Endothelial cell of umbilical vein (primary cell): ENCODE measurements at regions not wholly inside any gene's neighbourhood (a gene's known extent, or its start where the extent isn't known, plus 50 kb on each side); places are given as distances from the start of the nearest gene placed in this dataset.

Experiments
- BruUV-seq: library from RNA; stranded (reverse); fragments of 400-500 nt; replicated peaks from 2 replicates; lab custom pipeline; 2021; lab: Mats Ljungman, UMichigan
- CTCF ChIA-PET: fragments of 300-600, 350-600 bp; sonication (Branson Sonifier 250); formaldehyde crosslinking; loops from one replicate; lab custom pipeline; 2021; ENCODE audit warnings: antibody characterized with exemption, inconsistent platforms; lab: Charles Lee
- POLR2A ChIA-PET: fragments of 300-600, 350-600 bp; sonication (Branson Sonifier 250); formaldehyde crosslinking; loops from one replicate; lab custom pipeline; 2021; ENCODE audit warnings: antibody characterized with exemption, inconsistent platforms; lab: Charles Lee
- DNase-seq: peaks from one replicate; pipeline ENCODE4 v3.0.0-alpha.2; 2011; ENCODE audit warnings: low read depth, low spot score
- FAIRE-seq: peaks from 2 replicates; lab custom pipeline; 2011; peaks lifted over from hg19 to GRCh38; lab: Jason Lieb, UNC
- H2AFZ ChIP-seq: 2 replicates; pipeline ENCODE4 v1.6.0; 2012; ENCODE audit warnings: low read depth, low read length, control low read depth, inconsistent platforms
- H3K27ac ChIP-seq: 2 replicates; pipeline ENCODE4 v1.5.1; 2011; ENCODE audit warnings: low read depth, mild to moderate bottlenecking, control low read depth, low read length, moderate library complexity; ENCODE audit not compliant: insufficient read depth
- H3K27me3 ChIP-seq, 2 experiments: 2 replicates each; pipeline versions ENCODE4 v1.6.0 to v1.6.1; 2011; ENCODE audit warnings: low read length in 2 of 2, mixed read lengths in 1 of 2; ENCODE audit not compliant: control insufficient read depth in 2 of 2, insufficient read depth in 2 of 2
- H3K36me3 ChIP-seq, 2 experiments: 2 replicates in 1 of 2; 3 replicates in 1 of 2; pipeline ENCODE4 v1.5.1; 2011; ENCODE audit warnings: low read length in 2 of 2, mild to moderate bottlenecking in 1 of 2, moderate library complexity in 1 of 2; ENCODE audit not compliant: control insufficient read depth in 2 of 2, insufficient read depth in 2 of 2; ENCODE audit errors: extremely low read depth in 1 of 2
- H3K4me1 ChIP-seq: 3 replicates; pipeline ENCODE4 v1.5.1; 2011; ENCODE audit warnings: mild to moderate bottlenecking, low read length; ENCODE audit not compliant: control insufficient read depth, insufficient read depth; ENCODE audit errors: extremely low read depth
- H3K4me2 ChIP-seq: 2 replicates; pipeline ENCODE4 v1.6.1; 2011; ENCODE audit warnings: low read length, control low read depth, mixed read lengths; ENCODE audit not compliant: insufficient read depth
- H3K4me3 ChIP-seq, 3 experiments: fragments of 200-600 bp in 1 of 3; sonication (generic), shearing (Covaris generic) in 1 of 3; replicated peaks in 1 of 3; 2 replicates each; pipeline ENCODE4 v1.5.1; 2011 to 2016; ENCODE audit warnings: control low read depth in 3 of 3, low read length in 3 of 3, mild to moderate bottlenecking in 2 of 3, inconsistent platforms in 1 of 3, low read depth in 1 of 3, moderate library complexity in 1 of 3; ENCODE audit not compliant: insufficient read depth in 1 of 3
- H3K79me2 ChIP-seq: 2 replicates; pipeline ENCODE4 v1.6.0; 2012; ENCODE audit warnings: low read length, inconsistent platforms; ENCODE audit not compliant: control insufficient read depth, insufficient read depth
- H3K9ac ChIP-seq: replicated peaks from 2 replicates; pipeline ENCODE3; 2011; ENCODE audit warnings: low read length, control low read depth; ENCODE audit not compliant: insufficient read depth; ENCODE audit errors: extremely low read depth
- H3K9me1 ChIP-seq: replicated peaks from 3 replicates; pipeline ENCODE4 v1.6.0; 2011; ENCODE audit warnings: mild to moderate bottlenecking, low read length; ENCODE audit not compliant: control insufficient read depth, insufficient read depth; ENCODE audit errors: extremely low read depth
- H3K9me3 ChIP-seq: replicated peaks from 2 replicates; pipeline ENCODE4 v1.5.1; 2012; ENCODE audit warnings: low read length, inconsistent platforms; ENCODE audit not compliant: control insufficient read depth, insufficient read depth
- H4K20me1 ChIP-seq: replicated peaks from 2 replicates; pipeline ENCODE3; 2011; ENCODE audit warnings: mild to moderate bottlenecking, low read length; ENCODE audit not compliant: control insufficient read depth, insufficient read depth; ENCODE audit errors: extremely low read depth
- CTCF ChIP-seq, 2 donors: IDR thresholded peaks; 1 replicate in 1 of 2; 2 replicates in 1 of 2; pipeline ENCODE4 v1.5.1; 2011; ENCODE audit warnings: low read length in 2 of 2, mild to moderate bottlenecking in 2 of 2, moderate library complexity in 2 of 2, control low read depth in 1 of 2, inconsistent platforms in 1 of 2, low read depth in 1 of 2; ENCODE audit not compliant: insufficient read depth in 1 of 2; ENCODE audit errors: extremely low read depth in 1 of 2
- EZH2 ChIP-seq: IDR thresholded peaks from 2 replicates; pipeline ENCODE4 v1.6.1; 2012; ENCODE audit warnings: borderline replicate concordance, low read depth, mild to moderate bottlenecking, moderate library complexity, low read length, inconsistent platforms; ENCODE audit not compliant: severe bottlenecking
- FOS ChIP-seq: IDR thresholded peaks from 2 replicates; pipeline ENCODE4 v1.6.1; 2011; ENCODE audit warnings: mild to moderate bottlenecking, low read length, moderate library complexity, borderline replicate concordance; ENCODE audit not compliant: insufficient read depth
- GATA2 ChIP-seq: IDR thresholded peaks from 2 replicates; pipeline ENCODE4 v1.7.0; 2011; ENCODE audit warnings: low read depth, mild to moderate bottlenecking, moderate library complexity, mixed read lengths, low read length; ENCODE audit not compliant: insufficient read length, insufficient read depth
- JUN ChIP-seq: IDR thresholded peaks from 2 replicates; pipeline ENCODE4 v1.6.1; 2011; ENCODE audit warnings: borderline replicate concordance, low read depth; ENCODE audit not compliant: insufficient read length, insufficient read depth
- MAX ChIP-seq: IDR thresholded peaks from 2 replicates; pipeline ENCODE4 v1.6.1; 2011; ENCODE audit not compliant: insufficient read depth, insufficient read length
- MYC ChIP-seq: IDR thresholded peaks from one replicate; pipeline ENCODE4 v1.6.1; 2011; ENCODE audit warnings: mild to moderate bottlenecking, low read depth, low read length
- POLR2A ChIP-seq: IDR thresholded peaks from 2 replicates; pipeline ENCODE4 v1.6.1; 2012; ENCODE audit warnings: low read depth, mild to moderate bottlenecking, control low read depth, low read length
- POLR2AphosphoS5 ChIP-seq: IDR thresholded peaks from 2 replicates; pipeline ENCODE4 v1.6.1; 2012; ENCODE audit warnings: low read depth, mild to moderate bottlenecking, control low read depth, low read length, moderate library complexity; ENCODE audit not compliant: insufficient read depth
- dilution Hi-C: fragments of 300-500 bp; cut with MboI; formaldehyde crosslinking; loops from one replicate; pipeline ENCODE4 v1.15.0; 2019; ENCODE audit warnings: low sequenced_read_pairs; ENCODE audit not compliant: extremely low pct_ligation_motif_present
- intact Hi-C: fragments of 100-400 bp; cut with micrococcal nuclease; formaldehyde crosslinking; loops from one replicate; pipeline ENCODE4 v1.10.0; 2022

GRCh38 chr5:121702682-121703081, 149.0 kb upstream of the FTMT start:
- intact Hi-C loops (no loop called here), dilution Hi-C loops (no loop called here)
- POLR2A ChIA-PET: no interaction called here
- Histone ChIP-seq H4K20me1 (no peaks in the 10 kb centered on the region), H3K4me1 (no peaks in the 10 kb centered on the region), H3K27me3 (no peaks in the 10 kb centered on the region), H3K27ac (no peak overlapping the region), H3K9me3 (no peaks in the 10 kb centered on the region), H3K9ac (no peak overlapping the region), H3K9me1 (no peaks in the 10 kb centered on the region), H2AFZ (no peak overlapping the region), H3K36me3 (no peaks in the 10 kb centered on the region), H3K4me3 (no peak overlapping the region), H3K79me2 (no peaks in the 10 kb centered on the region), H3K4me2 (no peak overlapping the region)
- CTCF ChIA-PET: no interaction called here
- FAIRE-seq (no peak), DNase-seq (no peak)
- TF ChIP-seq CTCF (IDR thresholded peaks at IDR 0.05; ENCODE audit: extremely low read depth in 1 of 2, insufficient read depth in 1 of 2, low read depth in 1 of 2, low read length in 2 of 2): no peak
- BruUV-seq: no TSS peak

GRCh38 chr5:121704291-121704690, 147.4 kb upstream of the FTMT start:
- Histone ChIP-seq H3K4me3 (no peak overlapping the region), H3K27me3 (no peaks in the 10 kb centered on the region), H3K9me1 (no peaks in the 10 kb centered on the region), H3K79me2 (no peaks in the 10 kb centered on the region), H3K27ac (no peak overlapping the region), H2AFZ (no peak overlapping the region), H3K4me2 (no peak overlapping the region), H3K9ac (no peak overlapping the region), H4K20me1 (no peaks in the 10 kb centered on the region), H3K9me3 (no peaks in the 10 kb centered on the region), H3K4me1 (no peaks in the 10 kb centered on the region), H3K36me3 (no peaks in the 10 kb centered on the region)
- TF ChIP-seq CTCF (IDR thresholded peaks at IDR 0.05; ENCODE audit: extremely low read depth in 1 of 2, insufficient read depth in 1 of 2, low read depth in 1 of 2, low read length in 2 of 2): no peak
- TF ChIP-seq EZH2: no peak
- TF ChIP-seq FOS: no peak
- no peak for TF ChIP-seq JUN
- no peak for TF ChIP-seq GATA2
- TF ChIP-seq POLR2AphosphoS5: no peak
- TF ChIP-seq MAX: no peak
- no peak for TF ChIP-seq MYC
- no peak for TF ChIP-seq POLR2A
- ChIA-PET POLR2A (no interaction called here), CTCF (no interaction called here)
- DNase-seq: no peak
- no peak for FAIRE-seq
- BruUV-seq: no TSS peak
- dilution Hi-C loops (no loop called here), intact Hi-C loops (no loop called here)
